Stimulated activated CD4-positive, alpha-beta T cell treated with anti-CD3 and anti-CD28 coated beads, Interleukin-4, amount 100 ng/mL, for 4 hours (primary cell): ENCODE measurements at regions not wholly inside any gene's neighbourhood (a gene's known extent, or its start where the extent isn't known, plus 50 kb on each side); places are given as distances from the start of the nearest gene placed in this dataset.
"Not testable (repeated sequence)": the region's sequence is repeated elsewhere in the genome, so short reads cannot be mapped to it uniquely, and the experiment has no call there.

Source experiments
- DNase-seq, 2 experiments: peaks; one replicate each; pipeline ENCODE4 v3.0.0-alpha.2; 2020

DNA sequence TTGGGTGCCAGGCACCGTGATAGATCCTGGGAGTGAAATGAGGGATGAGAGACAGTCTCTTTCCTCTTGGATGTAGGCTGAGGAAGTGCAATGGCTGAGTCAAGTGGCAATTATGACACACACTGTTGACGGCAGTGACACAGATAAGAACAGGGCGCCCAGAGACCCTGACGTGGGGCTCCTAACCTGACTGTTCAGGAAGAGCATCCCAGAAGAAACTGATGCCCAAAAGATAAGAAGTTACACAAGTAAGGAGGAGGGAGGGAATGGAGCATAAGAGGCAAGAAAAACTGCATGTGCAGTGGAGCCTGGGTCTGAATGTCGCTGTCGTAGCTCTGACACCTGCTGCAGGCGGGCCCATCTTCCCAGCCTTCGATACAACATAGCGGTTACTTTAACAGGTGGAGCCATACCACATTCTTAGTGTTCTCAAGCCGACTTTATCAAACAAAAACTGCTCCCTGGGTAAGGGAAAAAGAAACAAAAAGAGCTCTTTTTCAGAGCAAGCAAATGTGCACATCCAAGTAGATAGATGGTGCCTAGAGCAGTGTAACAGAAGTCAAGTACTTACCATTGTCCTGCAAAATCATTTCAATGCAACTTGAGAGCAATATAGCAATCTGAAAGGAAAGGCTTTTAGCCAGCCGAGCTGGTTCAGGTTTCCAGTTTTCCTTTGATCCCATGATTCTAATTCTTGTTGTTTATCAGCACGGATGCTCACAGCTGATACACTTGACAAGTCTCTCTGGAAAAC, 463.9 kb upstream of the JARID2 start:
- DNase-seq = no peak

DNA sequence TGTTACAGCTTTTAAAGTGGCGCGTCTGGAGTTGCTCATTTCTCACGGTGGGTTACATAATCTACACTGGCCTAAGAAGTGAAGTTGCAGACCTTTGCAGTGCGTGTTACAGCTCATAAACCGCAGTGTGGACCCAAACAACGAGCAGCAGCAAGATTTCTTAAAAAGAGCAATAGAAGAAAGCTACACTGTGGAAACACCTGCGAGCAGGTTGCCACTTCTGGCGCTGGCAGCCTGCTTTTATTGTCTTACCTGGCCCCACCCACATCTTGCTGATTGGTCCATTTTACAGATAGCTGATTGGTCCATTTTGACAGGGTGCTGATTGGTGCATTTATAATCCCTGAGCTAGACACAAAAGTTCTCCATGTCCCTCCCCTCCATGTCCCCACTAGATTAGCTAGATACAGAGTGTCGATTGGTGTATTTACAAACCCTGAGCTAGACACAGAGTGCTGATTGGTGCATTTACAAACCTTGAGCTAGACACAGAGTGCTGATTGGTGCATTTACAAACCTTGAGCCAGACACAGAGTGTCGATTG, 462.9 kb upstream of the JARID2 start:
- not testable (repeated sequence) for DNase-seq

DNA sequence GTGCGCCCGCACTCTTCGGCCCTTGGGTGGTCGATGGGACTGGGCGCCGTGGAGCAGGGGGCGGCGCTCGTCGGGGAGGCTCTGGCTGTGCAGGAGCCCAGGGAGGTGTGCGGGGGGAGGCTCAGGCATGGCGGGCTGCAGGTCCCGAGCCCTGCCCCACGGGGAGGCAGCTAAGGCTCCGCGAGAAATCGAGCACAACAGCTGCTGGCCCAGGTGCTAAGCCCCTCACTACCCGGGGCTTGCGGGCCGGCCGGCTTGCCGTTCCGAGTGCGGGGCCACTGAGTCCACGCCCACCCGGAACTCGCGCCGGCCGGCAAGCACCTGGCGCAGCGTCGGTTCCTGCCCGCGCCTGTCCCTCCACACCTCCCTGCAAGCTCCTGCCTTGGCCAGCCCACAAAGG, 462.3 kb upstream of the JARID2 start:
- DNase-seq = no peak

DNA sequence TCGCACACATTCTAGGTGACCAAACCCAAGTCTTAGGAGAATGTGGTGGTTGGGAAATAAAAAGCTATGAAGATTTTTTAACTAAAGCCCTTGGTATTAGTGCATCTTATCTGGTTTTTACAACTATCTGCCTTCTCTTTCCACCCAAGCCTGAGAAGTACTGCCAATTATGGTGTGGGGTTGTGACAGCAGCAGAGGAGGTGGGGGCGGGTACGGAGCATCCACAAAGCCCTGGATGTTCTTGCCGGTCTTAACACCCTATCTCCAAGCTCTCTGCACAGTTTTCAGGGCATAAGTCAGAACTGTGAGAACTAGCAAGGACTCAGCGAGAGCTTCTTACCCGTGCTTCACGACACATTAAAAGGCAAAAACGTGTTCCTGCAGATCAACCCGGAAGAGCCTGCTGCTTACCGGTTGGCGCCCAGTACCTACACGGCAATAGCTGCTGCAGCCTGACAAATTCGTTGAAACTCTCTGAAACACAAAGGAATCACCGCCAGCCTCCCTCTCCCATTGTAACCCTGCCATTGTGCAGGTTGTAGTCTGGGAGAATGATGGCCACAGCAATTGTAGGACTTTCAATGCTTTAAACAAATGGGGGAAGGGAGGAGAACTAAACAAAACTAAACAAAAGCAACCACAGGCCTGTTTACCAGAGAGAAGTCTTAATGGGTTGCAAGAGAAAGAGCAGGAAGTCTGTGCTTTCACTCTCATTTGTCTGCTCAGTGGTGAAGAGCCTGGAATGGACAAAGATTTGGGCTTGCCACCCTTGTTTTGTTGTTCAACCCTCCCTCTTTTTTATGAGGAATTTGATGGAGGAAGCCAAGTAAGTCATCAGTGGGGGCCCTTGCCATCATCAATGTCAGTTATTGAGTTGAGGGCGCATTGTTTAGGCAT, 461.0 kb upstream of the JARID2 start:
- no peak for DNase-seq

DNA sequence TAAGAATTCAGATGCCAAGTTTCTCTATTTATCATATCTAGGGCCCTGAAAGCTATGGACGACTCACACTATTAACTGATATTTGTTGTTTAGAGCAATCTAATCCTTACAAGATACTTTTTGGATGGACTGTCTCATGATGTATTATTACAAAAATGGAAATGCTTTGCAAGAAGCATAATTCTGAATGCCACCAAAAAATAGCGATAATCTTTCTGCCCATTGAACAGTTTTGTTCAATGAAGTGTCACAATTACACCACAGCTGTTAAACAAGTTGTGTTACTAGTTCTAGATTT, 460.4 kb upstream of the JARID2 start:
- DNase-seq = no peak

DNA sequence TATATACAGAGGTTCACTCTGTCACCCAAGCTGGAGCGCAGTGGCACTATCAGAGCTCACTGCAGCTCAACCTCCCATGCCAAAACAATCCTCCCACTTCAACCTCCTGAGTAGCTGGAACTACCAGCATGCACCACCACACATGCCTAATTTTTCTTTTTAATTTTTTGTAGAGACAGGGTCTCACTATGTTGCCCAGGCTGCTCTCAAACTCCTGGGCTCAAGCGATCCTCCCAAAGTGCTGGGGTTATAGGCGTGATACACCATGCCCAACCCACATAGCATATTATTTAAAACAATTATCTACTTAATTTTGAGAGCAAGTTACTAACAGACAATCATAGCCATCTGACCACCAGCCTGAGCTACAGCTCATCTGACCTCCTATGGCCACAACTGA, 459.9 kb upstream of the JARID2 start:
- no peak for DNase-seq

DNA sequence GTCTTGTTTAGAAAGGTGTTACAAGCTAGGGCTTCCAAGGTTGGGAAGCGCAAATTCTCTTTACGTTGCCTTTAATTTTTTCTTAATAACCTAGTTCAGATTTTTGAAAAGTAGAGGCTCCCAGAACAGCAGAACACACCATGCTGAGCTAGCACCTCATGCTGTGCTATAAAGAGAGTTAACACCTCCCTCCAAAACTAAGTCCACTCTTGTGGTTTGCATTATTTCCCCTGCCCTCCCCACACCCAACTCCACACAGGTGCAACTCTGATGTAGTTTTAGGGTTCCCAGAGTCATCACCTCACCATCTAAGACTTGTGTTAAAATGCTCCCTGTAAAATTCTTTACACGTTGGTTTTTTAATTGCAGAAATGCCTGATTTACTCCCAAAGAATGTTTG, 459.4 kb upstream of the JARID2 start:
- no peak for DNase-seq

DNA sequence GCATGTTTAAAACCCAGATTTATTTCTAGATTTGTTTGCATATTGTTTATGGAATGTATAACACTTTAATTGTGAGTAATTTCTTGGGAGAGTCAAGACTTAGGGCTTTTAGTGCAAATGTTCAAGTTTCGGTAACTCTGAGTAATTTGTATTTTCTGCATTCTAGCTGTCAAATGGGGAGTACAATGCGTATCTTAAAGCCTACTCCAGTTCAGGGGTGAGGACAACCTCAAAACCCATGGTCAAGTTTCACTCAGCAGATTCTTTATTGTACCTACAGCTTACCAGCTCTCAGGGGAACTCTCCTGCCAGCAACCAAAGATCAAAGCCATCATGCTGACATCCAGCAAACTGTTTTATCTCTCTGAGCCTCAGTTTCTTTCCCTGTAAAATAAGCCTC, 458.6 kb upstream of the JARID2 start:
- DNase-seq = no peak

DNA sequence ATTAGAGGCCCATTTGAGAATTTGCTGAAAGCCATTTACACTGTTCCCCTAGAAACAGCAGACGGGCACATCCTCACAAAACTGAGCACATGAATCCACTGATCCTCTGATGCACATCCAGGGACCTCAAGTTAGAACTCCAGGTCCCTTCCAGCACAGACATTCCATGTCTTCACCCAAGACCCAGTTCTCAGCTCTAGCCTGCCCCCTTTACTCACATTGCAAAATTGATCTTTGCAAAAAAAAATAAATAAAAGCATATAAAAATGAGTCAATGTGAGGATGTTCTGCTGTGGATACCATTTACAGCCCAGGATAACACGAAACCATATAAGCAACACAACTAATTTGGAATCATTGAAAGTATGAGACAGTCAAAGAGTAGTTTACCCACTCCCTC, 458.2 kb upstream of the JARID2 start:
- DNase-seq = no peak

DNA sequence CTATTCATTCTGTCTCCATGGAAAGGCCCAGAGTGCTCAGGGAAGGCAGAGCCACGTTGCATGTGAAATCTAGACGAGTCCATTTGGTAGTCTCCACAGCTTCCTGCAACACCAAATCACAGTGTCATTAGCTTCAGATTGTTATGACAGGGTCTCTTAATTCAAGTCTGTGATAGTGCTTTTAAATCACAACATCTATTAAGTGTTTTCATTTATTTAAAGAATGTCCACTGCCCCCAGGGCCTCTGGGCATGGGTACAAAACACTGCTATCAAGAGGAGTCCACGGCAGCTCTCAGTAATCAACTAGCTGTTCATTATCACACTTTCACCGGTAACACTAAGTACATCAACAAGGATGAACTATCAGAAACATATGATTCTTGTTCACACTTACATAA, 455.9 kb upstream of the JARID2 start:
- DNase-seq = no peak

DNA sequence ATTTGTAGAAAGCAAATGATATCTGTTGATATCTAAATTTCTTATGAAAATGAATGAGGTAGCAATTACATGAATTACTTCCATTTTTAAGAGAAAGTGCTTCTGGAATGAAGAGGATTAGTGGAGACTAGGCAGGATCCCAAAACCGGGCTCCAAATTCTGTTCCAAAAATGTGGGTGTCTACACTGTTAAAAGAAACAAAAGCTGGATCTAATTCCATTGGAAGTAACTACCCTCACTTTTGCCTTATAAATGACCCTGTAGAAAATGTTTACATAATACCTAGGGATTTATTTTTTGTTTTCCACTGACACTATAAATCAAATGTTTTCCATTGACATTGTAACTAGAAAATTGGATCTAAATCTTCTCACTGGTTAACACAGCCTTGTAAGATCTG, 454.9 kb upstream of the JARID2 start:
- DNase-seq = no peak

DNA sequence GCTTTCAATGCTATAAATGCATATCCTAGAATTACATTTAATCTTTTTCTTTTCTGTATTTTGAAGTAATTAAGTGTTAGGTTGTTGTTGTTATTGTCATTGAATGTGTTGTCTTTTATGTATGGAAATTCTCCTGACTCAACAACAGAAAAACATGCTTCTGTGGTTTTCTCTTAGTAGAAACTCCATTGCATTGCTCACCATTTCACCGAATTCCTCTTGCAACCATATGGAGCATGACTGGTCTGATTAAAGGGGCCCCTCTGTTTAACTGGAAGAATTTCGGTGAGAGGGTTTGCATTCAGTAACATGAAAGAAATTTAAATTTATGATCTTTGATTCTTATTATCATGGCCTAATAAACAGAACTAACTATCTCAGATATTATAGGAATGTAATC, 454.3 kb upstream of the JARID2 start:
- DNase-seq = no peak

DNA sequence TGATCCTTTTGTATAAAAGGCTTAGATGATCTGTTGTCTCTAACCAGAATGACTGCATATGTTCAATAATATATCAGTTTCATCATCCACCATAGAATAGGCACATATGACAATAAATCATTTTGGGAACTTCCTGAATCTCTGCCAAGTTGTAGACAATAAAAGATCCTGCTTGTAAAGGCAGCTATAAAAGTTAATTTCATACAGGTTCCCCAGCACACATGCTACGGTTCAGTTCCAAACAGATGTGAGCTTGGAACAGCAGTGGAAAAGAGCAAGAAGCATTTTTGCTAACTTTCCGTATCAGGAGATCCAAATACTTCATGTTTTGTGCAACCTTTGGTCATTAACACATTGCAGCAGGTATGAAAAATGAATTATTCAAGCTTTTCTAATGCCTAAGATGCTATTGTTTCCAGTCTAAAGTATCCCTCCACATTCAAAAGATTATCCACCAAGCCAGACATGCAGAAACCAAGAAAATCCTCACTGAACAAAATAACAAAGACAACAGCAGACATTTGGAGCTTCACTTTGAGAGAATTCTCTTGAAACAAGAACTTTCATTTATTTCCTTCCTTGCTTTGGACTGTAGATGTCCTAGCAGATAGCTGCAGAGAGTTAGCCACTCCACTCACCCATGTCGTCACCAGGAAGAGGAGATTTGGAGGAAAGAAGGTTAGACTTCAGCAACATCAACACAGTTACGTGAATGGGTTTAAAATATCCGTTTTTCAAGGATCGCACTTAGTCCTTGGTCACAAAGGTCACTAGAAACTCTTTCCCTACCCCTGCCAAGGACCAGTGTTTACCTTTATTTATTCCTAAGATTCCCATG, 453.5 kb upstream of the JARID2 start:
- no peak for DNase-seq

DNA sequence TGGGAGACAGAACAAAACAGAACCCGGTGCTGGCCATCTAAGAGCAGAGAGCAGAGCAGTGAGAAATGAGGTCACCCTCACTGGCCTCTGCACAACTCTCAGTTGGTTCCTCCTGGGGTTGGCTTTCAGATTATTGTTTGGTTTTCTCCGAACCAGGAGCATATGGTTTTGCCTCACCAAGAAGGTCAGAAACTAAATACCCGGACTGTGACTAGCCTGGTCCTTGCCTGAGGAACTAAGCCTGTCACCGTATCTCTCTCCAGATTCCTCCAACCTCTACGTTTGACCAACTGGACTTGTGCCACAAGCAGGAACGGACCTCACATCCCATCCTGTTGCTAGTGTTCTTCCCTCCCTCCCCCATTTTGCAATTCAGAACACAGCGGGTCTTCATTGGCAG, 450.4 kb upstream of the JARID2 start:
- no peak for DNase-seq

DNA sequence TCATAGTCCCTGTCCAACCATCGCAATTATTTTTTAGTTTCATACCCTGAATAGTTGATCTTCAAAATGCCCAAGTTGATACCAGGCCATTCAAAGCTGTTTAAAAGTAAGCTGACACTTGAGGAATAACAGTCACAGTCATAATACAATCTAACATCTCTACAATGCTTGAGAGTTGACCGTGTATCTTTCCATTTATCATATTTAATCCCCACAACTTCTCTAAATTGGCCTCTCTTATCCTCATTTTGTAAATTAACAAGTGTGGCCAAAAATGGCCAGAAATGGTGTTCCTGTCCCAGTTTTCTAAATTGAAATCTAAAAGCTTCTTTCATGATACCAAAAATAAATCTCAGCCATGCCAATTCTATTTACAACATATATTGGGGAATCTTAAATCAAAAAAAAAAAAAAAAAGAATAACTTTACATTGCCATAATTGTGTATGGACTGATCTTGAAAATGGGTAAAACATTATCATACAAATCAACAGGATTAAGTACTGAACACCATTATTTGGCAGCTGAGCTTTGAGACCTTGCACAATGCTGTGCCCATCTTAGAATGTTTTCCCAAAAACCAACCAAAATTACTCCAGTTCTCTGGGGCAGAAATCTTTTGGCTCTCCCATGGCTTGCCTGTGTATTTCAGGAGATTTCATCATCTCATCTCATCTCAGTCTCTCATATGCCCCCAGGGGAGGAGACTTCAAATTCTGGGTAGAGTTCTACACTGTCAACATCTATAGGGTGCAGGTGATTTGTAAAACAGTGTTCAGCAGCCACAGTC, 448.7 kb upstream of the JARID2 start:
- DNase-seq = no peak

DNA sequence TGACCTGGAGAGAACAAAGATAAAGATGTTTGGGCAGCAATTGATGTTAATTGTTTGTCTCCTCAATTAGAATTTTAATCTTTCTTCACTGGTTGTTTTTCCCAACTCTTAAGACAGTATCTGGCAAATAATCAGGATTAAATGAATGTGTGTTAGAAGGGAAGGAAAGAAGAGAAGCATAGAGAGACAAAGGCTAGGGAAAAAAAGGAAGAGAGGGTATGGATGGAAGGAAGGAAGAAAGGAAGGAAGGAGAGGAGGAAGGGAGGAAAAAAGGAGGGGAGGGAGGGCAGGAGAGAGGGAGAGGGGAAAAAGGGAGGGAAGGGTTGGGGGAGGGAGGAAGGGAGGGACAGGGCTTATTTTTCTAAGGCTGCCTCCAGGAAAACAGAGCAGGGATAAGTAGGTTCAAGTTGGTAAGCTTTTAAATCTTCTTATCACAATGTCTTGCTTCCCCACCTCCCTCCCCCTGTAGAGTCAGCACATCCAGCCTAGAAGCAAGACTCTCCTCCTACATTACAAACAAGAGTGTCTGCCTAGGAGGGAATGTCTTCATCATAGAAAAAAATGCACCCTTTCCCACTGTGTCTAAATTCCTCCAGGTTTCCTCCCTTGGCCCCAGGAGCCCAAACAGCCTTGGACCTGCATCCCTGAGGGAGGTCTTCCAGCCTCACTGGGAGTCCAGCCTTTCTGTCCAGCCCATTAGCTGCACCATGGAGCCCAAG, 447.8 kb upstream of the JARID2 start:
- no peak for DNase-seq

DNA sequence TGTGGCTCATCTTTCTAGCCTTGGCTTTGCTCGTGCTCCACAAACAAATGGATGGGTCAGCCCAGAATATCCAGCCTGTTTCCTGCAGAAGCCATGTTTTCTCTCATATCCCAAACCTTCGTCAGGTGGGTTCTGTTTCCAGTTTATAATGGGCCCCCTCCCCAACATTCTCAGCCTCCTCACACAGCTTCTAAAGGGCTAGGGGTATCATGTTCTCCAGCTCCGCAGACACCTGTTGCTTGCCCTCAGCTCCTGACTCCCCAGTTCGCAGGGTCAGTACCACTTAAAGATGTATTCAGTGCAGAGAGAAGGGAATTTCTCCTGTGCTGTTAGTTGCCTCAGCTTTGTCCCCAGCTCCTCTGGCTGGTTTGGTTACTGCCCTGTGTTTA, 447.3 kb upstream of the JARID2 start:
- no peak for DNase-seq

DNA sequence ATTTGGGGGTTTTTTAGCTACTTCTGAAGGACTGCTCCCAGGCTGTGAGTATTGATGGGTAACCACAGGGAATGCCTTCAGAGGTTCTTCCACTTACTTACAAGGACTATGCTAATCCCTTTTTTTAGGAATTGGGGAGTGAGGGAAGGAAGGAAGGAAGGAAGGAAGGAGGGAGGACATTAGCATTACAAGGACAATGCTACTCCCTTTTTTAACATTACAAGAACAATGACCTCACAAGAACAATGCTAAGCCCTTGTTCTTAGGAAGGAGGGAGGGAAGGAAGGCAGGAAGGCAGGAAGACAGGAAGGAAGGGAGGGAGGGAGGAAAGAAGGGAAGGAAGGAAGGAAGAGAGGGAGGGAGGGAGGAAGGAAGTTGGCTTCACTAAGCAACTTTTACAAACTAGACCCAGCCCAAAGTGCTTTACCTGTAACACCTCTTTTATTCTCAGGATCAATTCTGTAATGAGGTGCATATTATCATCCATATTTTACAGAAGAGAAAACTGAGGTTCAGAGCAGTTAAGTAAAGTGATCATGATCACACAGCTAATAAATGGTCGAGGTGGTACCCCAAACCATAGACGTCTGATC, 446.8 kb upstream of the JARID2 start:
- DNase-seq = no peak

DNA sequence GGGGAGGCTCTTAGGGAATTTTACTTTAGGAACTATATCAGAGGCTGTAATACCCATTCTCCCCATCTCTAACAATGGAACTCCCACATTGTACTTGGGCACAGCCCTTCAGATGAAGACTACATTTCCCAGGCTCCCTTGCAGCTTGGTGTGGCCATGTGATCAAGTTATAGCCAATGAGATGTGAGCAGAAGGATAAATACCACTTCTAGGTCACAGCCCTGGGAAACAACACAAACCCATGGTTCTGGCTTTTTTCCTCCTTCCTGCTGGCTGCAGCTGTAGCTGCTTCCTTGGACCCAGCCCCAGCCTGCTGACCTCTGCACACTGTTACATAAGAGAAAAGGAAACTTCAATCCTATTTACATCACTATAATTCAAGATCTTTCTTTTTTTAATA, 445.9 kb upstream of the JARID2 start:
- peak in 1 of 2 experiments; percentile 27 for DNase-seq

DNA sequence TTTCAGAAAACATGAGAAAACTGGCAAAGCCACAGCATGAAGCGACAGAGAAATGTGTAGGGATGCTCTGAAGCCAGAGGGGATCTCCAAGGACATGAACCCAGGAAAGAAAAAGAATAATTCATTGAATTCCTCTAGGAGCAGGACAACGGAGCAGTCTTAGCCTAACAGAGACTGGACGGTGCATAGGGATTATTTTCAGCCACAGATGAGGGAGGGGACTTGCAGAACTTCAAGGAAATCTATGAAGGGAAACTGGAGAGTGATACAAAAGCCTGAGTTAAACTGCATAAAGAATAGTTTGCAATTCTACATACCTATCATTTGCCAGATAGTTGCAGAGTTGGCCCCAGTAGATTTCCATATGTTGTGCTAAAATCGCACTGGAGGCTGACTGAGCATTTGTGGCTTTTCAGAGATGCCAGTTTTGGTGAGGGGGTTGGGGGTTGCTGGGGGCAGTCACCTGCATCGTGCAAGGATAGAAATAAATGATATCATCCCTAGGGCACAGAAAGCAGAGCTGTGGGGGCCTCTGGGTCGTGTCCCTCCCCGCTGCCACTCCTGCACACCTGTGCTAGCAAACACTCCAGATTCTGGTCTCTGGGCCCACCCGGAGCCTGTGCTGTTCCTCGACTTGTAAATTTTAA, 443.2 kb upstream of the JARID2 start:
- DNase-seq = no peak
